ENCODE measurements at regions not wholly inside any gene's neighbourhood (a gene's known extent, or its start where the extent isn't known, plus 50 kb on each side); places are given as distances from the start of the nearest gene placed in this dataset.

DNA sequence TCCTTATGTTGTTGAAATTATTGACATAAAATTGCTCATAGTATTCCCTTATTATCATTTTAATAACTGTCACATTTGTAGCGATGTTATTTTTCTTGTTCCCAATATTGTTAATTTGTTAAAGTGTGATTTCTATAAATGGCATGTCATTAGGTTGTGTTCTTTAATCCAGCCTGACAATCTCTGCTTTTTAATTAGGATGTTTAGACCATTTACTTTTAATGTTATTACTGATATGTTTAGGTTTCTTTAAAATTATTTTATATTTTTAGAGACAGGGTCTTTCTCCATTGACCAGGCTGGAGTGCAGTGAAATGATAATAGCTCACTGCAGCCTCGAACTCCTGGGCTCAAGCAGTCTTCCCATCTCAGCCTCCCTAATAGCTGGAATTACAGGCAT lies 408.5 kb downstream of the DLEU7 start:
- Histone ChIP-seq H4K20me1 (ENCODE audit: control insufficient read depth, extremely low read depth, insufficient read depth, low read length) (no peaks in the 10 kb centered on the region), H3K9ac (ENCODE audit: insufficient read depth, low read length) (no peak overlapping the region), H3K4me2 (ENCODE audit: extremely low read depth, insufficient read depth, low read length) (no peak overlapping the region), H3K79me2 (ENCODE audit: control insufficient read depth, insufficient read depth, low read length) (no peaks in the 10 kb centered on the region), H3K36me3 (ENCODE audit: control insufficient read depth, insufficient read depth, low read length) (no peaks in the 10 kb centered on the region), H3K4me1 (ENCODE audit: control insufficient read depth, extremely low read depth, insufficient read depth, low read length) (no peaks in the 10 kb centered on the region), H3K9me3 (ENCODE audit: control insufficient read depth, insufficient read depth, low read depth, low read length) (no peaks in the 10 kb centered on the region), H3K27me3 (ENCODE audit: control insufficient read depth, insufficient read depth, low read length) (no peaks in the 10 kb centered on the region), H2AFZ (ENCODE audit: low read length) (no peak overlapping the region), H3K4me3 (replicated peaks in 1 of 4; ENCODE audit: control extremely low read depth in 1 of 4, insufficient read depth in 1 of 4, low read depth in 3 of 4, low read length in 4 of 4) (no peak overlapping the region), H3K27ac (ENCODE audit: insufficient read depth, low read length) (no peak overlapping the region)
- TF ChIP-seq, protein P1, sequence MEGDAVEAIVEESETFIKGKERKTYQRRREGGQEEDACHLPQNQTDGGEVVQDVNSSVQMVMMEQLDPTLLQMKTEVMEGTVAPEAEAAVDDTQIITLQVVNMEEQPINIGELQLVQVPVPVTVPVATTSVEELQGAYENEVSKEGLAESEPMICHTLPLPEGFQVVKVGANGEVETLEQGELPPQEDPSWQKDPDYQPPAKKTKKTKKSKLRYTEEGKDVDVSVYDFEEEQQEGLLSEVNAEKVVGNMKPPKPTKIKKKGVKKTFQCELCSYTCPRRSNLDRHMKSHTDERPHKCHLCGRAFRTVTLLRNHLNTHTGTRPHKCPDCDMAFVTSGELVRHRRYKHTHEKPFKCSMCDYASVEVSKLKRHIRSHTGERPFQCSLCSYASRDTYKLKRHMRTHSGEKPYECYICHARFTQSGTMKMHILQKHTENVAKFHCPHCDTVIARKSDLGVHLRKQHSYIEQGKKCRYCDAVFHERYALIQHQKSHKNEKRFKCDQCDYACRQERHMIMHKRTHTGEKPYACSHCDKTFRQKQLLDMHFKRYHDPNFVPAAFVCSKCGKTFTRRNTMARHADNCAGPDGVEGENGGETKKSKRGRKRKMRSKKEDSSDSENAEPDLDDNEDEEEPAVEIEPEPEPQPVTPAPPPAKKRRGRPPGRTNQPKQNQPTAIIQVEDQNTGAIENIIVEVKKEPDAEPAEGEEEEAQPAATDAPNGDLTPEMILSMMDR (conservative IDR thresholded peaks at IDR 0.05 in 1 of 2, IDR thresholded peaks at IDR 0.05 in 1 of 2; ENCODE audit: low read depth in 1 of 2, low read length in 2 of 2), result no peak
- no peak for TF ChIP-seq EZH2 (IDR thresholded peaks at IDR 0.05; ENCODE audit: low read length, missing control alignments)
- no peak for DNase-seq (ENCODE audit: low read depth in 2 of 2)

DNA sequence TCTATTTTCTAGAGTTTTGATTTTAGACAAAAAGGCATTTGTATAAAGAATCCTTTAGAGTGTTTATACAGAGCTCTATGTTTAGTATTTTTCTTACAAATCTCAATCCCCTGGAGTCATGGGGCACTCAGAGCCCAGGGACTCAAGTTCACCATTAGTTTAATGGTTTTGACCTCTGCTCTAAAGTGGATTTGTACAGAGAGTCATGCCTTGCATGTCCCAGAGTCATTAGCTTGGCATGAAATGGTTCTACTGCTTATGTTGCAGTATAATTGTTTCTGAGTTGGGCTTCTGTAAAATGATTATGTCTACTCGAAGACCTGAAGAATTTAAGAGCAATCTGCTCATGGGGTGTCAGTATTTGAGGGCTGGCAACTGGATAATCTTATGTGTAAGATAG lies 406.2 kb downstream of the DLEU7 start:
- no peaks in the 10 kb centered on the region for H4K20me1 ChIP-seq (ENCODE audit: control insufficient read depth, extremely low read depth, insufficient read depth, low read length)
- DNase-seq (ENCODE audit: low read depth in 2 of 2), result peak in 1 of 2 donors; percentile 89
- no peak overlapping the region for H3K4me3 ChIP-seq (replicated peaks in 1 of 4; ENCODE audit: control extremely low read depth in 1 of 4, insufficient read depth in 1 of 4, low read depth in 3 of 4, low read length in 4 of 4)
- no peaks in the 10 kb centered on the region for H3K4me1 ChIP-seq (ENCODE audit: control insufficient read depth, extremely low read depth, insufficient read depth, low read length)
- no peak overlapping the region for H2AFZ ChIP-seq (ENCODE audit: low read length)
- H3K27me3 ChIP-seq (ENCODE audit: control insufficient read depth, insufficient read depth, low read length), result no peaks in the 10 kb centered on the region
- H3K36me3 ChIP-seq (ENCODE audit: control insufficient read depth, insufficient read depth, low read length), result no peaks in the 10 kb centered on the region
- no peaks in the 10 kb centered on the region for H3K9me3 ChIP-seq (ENCODE audit: control insufficient read depth, insufficient read depth, low read depth, low read length)
- H3K79me2 ChIP-seq (ENCODE audit: control insufficient read depth, insufficient read depth, low read length), result no peaks in the 10 kb centered on the region
- no peak overlapping the region for H3K9ac ChIP-seq (ENCODE audit: insufficient read depth, low read length)
- TF ChIP-seq EZH2 (IDR thresholded peaks at IDR 0.05; ENCODE audit: low read length, missing control alignments), result no peak
- TF ChIP-seq, protein P1 (conservative IDR thresholded peaks at IDR 0.05 in 1 of 2, IDR thresholded peaks at IDR 0.05 in 1 of 2; ENCODE audit: low read depth in 1 of 2, low read length in 2 of 2), result no peak
- H3K27ac ChIP-seq (ENCODE audit: insufficient read depth, low read length), result no peak overlapping the region
- no peak overlapping the region for H3K4me2 ChIP-seq (ENCODE audit: extremely low read depth, insufficient read depth, low read length)

DNA sequence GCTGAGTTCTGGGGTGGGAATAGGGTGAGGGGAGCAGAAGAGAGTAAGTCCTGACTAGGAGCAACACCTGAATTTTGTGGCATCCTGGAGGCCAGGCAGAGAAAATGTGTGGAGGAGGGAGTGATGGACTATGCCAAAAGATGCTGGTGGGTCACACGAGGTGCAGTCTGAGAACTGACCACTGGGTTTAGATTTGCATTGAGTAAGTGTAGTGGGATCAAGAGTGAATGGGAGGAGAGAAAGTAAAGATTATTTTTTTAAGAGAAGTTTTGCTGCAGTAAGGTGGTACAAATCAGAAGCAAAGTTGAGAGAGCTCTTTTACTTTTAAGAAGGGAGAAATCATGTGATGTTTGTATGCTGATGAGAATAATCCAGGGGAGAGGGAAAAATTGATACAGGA lies 405.1 kb downstream of the DLEU7 start:
- no peaks in the 10 kb centered on the region for H4K20me1 ChIP-seq (ENCODE audit: control insufficient read depth, extremely low read depth, insufficient read depth, low read length)
- no peaks in the 10 kb centered on the region for H3K9me3 ChIP-seq (ENCODE audit: control insufficient read depth, insufficient read depth, low read depth, low read length)
- no peaks in the 10 kb centered on the region for H3K27me3 ChIP-seq (ENCODE audit: control insufficient read depth, insufficient read depth, low read length)
- H3K4me3 ChIP-seq (replicated peaks in 1 of 4; ENCODE audit: control extremely low read depth in 1 of 4, insufficient read depth in 1 of 4, low read depth in 3 of 4, low read length in 4 of 4), result no peak overlapping the region
- no peak for TF ChIP-seq EZH2 (IDR thresholded peaks at IDR 0.05; ENCODE audit: low read length, missing control alignments)
- TF ChIP-seq, protein P1 (conservative IDR thresholded peaks at IDR 0.05 in 1 of 2, IDR thresholded peaks at IDR 0.05 in 1 of 2; ENCODE audit: low read depth in 1 of 2, low read length in 2 of 2), result peak in 1 of 2 donors; percentile 8
- H3K27ac ChIP-seq (ENCODE audit: insufficient read depth, low read length), result no peak overlapping the region
- H3K4me2 ChIP-seq (ENCODE audit: extremely low read depth, insufficient read depth, low read length), result no peak overlapping the region
- H2AFZ ChIP-seq (ENCODE audit: low read length), result no peak overlapping the region
- H3K4me1 ChIP-seq (ENCODE audit: control insufficient read depth, extremely low read depth, insufficient read depth, low read length), result no peaks in the 10 kb centered on the region
- DNase-seq (ENCODE audit: low read depth in 2 of 2), result no peak
- H3K79me2 ChIP-seq (ENCODE audit: control insufficient read depth, insufficient read depth, low read length), result no peaks in the 10 kb centered on the region
- no peaks in the 10 kb centered on the region for H3K36me3 ChIP-seq (ENCODE audit: control insufficient read depth, insufficient read depth, low read length)
- no peak overlapping the region for H3K9ac ChIP-seq (ENCODE audit: insufficient read depth, low read length)

Measured in fibroblast of lung (primary cell).